H1 (cell line): ENCODE measurements at regions not wholly inside any gene's neighbourhood (a gene's known extent, or its start where the extent isn't known, plus 50 kb on each side); places are given as distances from the start of the nearest gene placed in this dataset.

Experiments used
- CTCF ChIA-PET: fragments of 300-600 bp; sonication (Branson Sonifier 250); formaldehyde crosslinking; loops from one replicate; lab custom pipeline; 2021; ENCODE audit not compliant: partially characterized antibody; lab: Charles Lee
- POLR2A ChIA-PET: fragments of 300-600 bp; sonication (Branson Sonifier 250); formaldehyde crosslinking; loops from one replicate; lab custom pipeline; 2021; ENCODE audit warnings: inconsistent platforms; ENCODE audit not compliant: partially characterized antibody; lab: Charles Lee
- DNase-seq, 2 experiments: peaks; one replicate each; pipeline versions ENCODE4 v3.0.0 to v3.0.0-alpha.2; 2010 to 2022; ENCODE audit warnings: low spot score in 2 of 2, low read depth in 1 of 2, mixed read lengths in 1 of 2
- FAIRE-seq: peaks from 2 replicates; lab custom pipeline; 2011; peaks lifted over from hg19 to GRCh38; lab: Jason Lieb, UNC
- H2AFZ ChIP-seq: 2 replicates; pipeline ENCODE4 v1.8.1; 2012; ENCODE audit warnings: low read length, inconsistent platforms
- H2AK5ac ChIP-seq: 2 replicates; pipeline ENCODE4 v1.6.1; 2013; ENCODE audit warnings: low read depth, low read length
- H2BK120ac ChIP-seq: replicated peaks from 2 replicates; pipeline ENCODE3; 2013; ENCODE audit warnings: low read depth, low read length, inconsistent platforms
- H2BK12ac ChIP-seq: 2 replicates; pipeline ENCODE4 v1.6.1; 2013; ENCODE audit warnings: low read depth, low read length
- H2BK15ac ChIP-seq: 2 replicates; pipeline ENCODE4 v1.6.1; 2013; ENCODE audit warnings: low read length
- H2BK20ac ChIP-seq: 2 replicates; pipeline ENCODE4 v1.6.1; 2013; ENCODE audit warnings: low read length
- H2BK5ac ChIP-seq: 2 replicates; pipeline ENCODE4 v1.6.1; 2013; ENCODE audit warnings: low read depth, low read length
- H3K14ac ChIP-seq: 2 replicates; pipeline ENCODE4 v1.6.1; 2013; ENCODE audit warnings: inconsistent platforms; ENCODE audit not compliant: insufficient read length
- H3K18ac ChIP-seq: 2 replicates; pipeline ENCODE4 v1.6.1; 2013; ENCODE audit warnings: low read length; ENCODE audit errors: extremely low read depth
- H3K23ac ChIP-seq: 2 replicates; pipeline ENCODE4 v1.6.1; 2013; ENCODE audit warnings: inconsistent platforms; ENCODE audit not compliant: insufficient read length
- H3K23me2 ChIP-seq: 2 replicates; pipeline ENCODE4 v1.6.1; 2013; ENCODE audit warnings: low read depth, low read length
- H3K27ac ChIP-seq: 2 replicates; pipeline ENCODE4 v1.6.1; 2011; ENCODE audit warnings: low read depth, low read length, inconsistent platforms
- H3K27me3 ChIP-seq, 4 experiments: replicated peaks in 1 of 4; 1 replicate in 1 of 4; 2 replicates in 3 of 4; pipeline versions ENCODE4 v1.6.1 to v1.8.1; 2011 to 2013; ENCODE audit warnings: low read length in 3 of 4, mild to moderate bottlenecking in 3 of 4, inconsistent platforms in 2 of 4, mixed read lengths in 2 of 4, moderate library complexity in 1 of 4; ENCODE audit not compliant: control insufficient read depth in 3 of 4, insufficient read depth in 3 of 4; ENCODE audit errors: extremely low read depth in 1 of 4
- H3K36me3 ChIP-seq, 4 experiments: 2 replicates each; pipeline versions ENCODE4 v1.6.1 to v1.8.1; 2011 to 2013; ENCODE audit warnings: mild to moderate bottlenecking in 4 of 4, low read length in 3 of 4, moderate library complexity in 2 of 4, control low read depth in 1 of 4, inconsistent platforms in 1 of 4; ENCODE audit not compliant: insufficient read depth in 4 of 4, control insufficient read depth in 2 of 4
- H3K4ac ChIP-seq: replicated peaks from 2 replicates; pipeline ENCODE3; 2013; ENCODE audit warnings: low read length, low read depth, mixed read lengths, inconsistent platforms; ENCODE audit not compliant: insufficient read length
- H3K4me1 ChIP-seq, 4 experiments: replicated peaks in 1 of 4; 1 replicate in 1 of 4; 2 replicates in 3 of 4; pipeline versions ENCODE4 v1.6.1 to v1.8.1; 2011 to 2013; ENCODE audit warnings: low read length in 3 of 4, inconsistent platforms in 2 of 4, mixed read lengths in 1 of 4; ENCODE audit not compliant: insufficient read depth in 4 of 4, control insufficient read depth in 3 of 4
- H3K4me2 ChIP-seq, 2 experiments: 2 replicates each; pipeline versions ENCODE4 v1.6.1 to v1.8.1; 2011 to 2013; ENCODE audit warnings: low read depth in 2 of 2, low read length in 2 of 2, control low read depth in 1 of 2, inconsistent platforms in 1 of 2, mild to moderate bottlenecking in 1 of 2; ENCODE audit not compliant: insufficient read depth in 1 of 2
- H3K4me3 ChIP-seq, 4 experiments: fragments of 200-600, 300-600 bp in 1 of 4; sonication (generic), shearing (Covaris generic), sonication (Bioruptor Twin) in 1 of 4; 2 replicates each; pipeline versions ENCODE4 v1.5.1 to v1.8.1; 2011 to 2016; ENCODE audit warnings: low read length in 4 of 4, low read depth in 3 of 4, control low read depth in 2 of 4, inconsistent platforms in 2 of 4, mild to moderate bottlenecking in 2 of 4, mixed read lengths in 1 of 4, moderate library complexity in 1 of 4; ENCODE audit not compliant: insufficient read depth in 2 of 4; ENCODE audit errors: extremely low read depth in 1 of 4
- H3K56ac ChIP-seq: replicated peaks from 2 replicates; pipeline ENCODE3; 2013; ENCODE audit warnings: low read depth, mild to moderate bottlenecking, mixed read lengths, low read length, inconsistent platforms; ENCODE audit not compliant: insufficient read length
- H3K79me1 ChIP-seq: 2 replicates; pipeline ENCODE4 v1.6.1; 2013; ENCODE audit warnings: low read depth, low read length, control low read depth
- H3K79me2 ChIP-seq, 2 experiments: 2 replicates each; pipeline versions ENCODE4 v1.6.1 to v1.8.1; 2012 to 2013; ENCODE audit warnings: low read length in 2 of 2, mild to moderate bottlenecking in 2 of 2, inconsistent platforms in 1 of 2; ENCODE audit not compliant: insufficient read depth in 2 of 2, control insufficient read depth in 1 of 2
- H3K9ac ChIP-seq, 4 experiments: replicated peaks in 1 of 4; 1 replicate in 1 of 4; 2 replicates in 3 of 4; pipeline versions ENCODE4 v1.6.1 to v1.8.1; 2011 to 2013; ENCODE audit warnings: low read depth in 3 of 4, low read length in 3 of 4, control low read depth in 2 of 4, mild to moderate bottlenecking in 2 of 4, moderate library complexity in 2 of 4, inconsistent platforms in 1 of 4; ENCODE audit errors: extremely low read depth in 1 of 4
- H3K9me3 ChIP-seq, 2 experiments: 2 replicates each; pipeline versions ENCODE4 v1.6.1 to v1.8.1; 2012 to 2013; ENCODE audit warnings: mild to moderate bottlenecking in 2 of 2, moderate library complexity in 2 of 2, control low read depth in 1 of 2, inconsistent platforms in 1 of 2, low read depth in 1 of 2, low read length in 1 of 2, mixed read lengths in 1 of 2; ENCODE audit not compliant: insufficient read depth in 2 of 2
- H4K20me1 ChIP-seq, 2 experiments: replicated peaks in 1 of 2; 2 replicates each; pipeline versions ENCODE3 to v1.8.1; 2011 to 2013; ENCODE audit warnings: inconsistent platforms in 2 of 2, low read length in 2 of 2, mild to moderate bottlenecking in 1 of 2; ENCODE audit not compliant: insufficient read depth in 2 of 2, control insufficient read depth in 1 of 2
- H4K5ac ChIP-seq: 2 replicates; pipeline ENCODE4 v1.6.1; 2013; ENCODE audit warnings: low read length, low read depth, mixed read lengths, inconsistent platforms; ENCODE audit not compliant: insufficient read length
- H4K8ac ChIP-seq: 2 replicates; pipeline ENCODE4 v1.8.0; 2013; ENCODE audit warnings: mild to moderate bottlenecking, moderate library complexity, low read length, inconsistent platforms; ENCODE audit not compliant: insufficient read depth; ENCODE audit errors: extremely low read depth
- H4K91ac ChIP-seq: replicated peaks from 2 replicates; pipeline ENCODE3; 2013; ENCODE audit warnings: low read length, mixed read lengths, inconsistent platforms; ENCODE audit not compliant: insufficient read length
- ASH2L ChIP-seq: fragments of 200-600, 300-600 bp; sonication (generic); IDR thresholded peaks from one replicate; pipeline ENCODE4 v1.7.1; 2017; ENCODE audit warnings: low read length
- ATF3 ChIP-seq: IDR thresholded peaks from 2 replicates; pipeline ENCODE4 v1.6.1; 2011; ENCODE audit warnings: low read depth, mild to moderate bottlenecking, low read length; ENCODE audit not compliant: insufficient read depth
- BACH1 ChIP-seq: IDR thresholded peaks from 2 replicates; pipeline ENCODE4 v1.6.1; 2012; ENCODE audit warnings: low read length, improper control_type of control experiment
- CEBPB ChIP-seq: IDR thresholded peaks from 2 replicates; pipeline ENCODE4 v1.6.1; 2012; ENCODE audit warnings: low read depth, low read length
- CREB1 ChIP-seq: IDR thresholded peaks from 2 replicates; pipeline ENCODE4 v1.6.1; 2012; ENCODE audit warnings: inconsistent platforms
- GTF2F1 ChIP-seq: IDR thresholded peaks from 2 replicates; pipeline ENCODE4 v1.6.1; 2012; ENCODE audit warnings: low read depth, low read length, improper control_type of control experiment, borderline replicate concordance
- SIN3A ChIP-seq, 2 experiments: IDR thresholded peaks in 1 of 2; conservative IDR thresholded peaks in 1 of 2; 2 replicates each; pipeline ENCODE4 v1.6.1; 2011 to 2012; ENCODE audit warnings: low read length in 2 of 2, improper control_type of control experiment in 1 of 2, low read depth in 1 of 2, mild to moderate bottlenecking in 1 of 2
- TAF1 ChIP-seq: IDR thresholded peaks from 2 replicates; pipeline ENCODE4 v1.6.1; 2011; ENCODE audit warnings: mild to moderate bottlenecking, low read depth, low read length
- TAF7 ChIP-seq: optimal IDR thresholded peaks from 2 replicates; pipeline ENCODE3; 2011; ENCODE audit warnings: low read depth, mild to moderate bottlenecking, inconsistent platforms, low read length, moderate library complexity, borderline replicate concordance
- TCF12 ChIP-seq: IDR thresholded peaks from 2 replicates; pipeline ENCODE4 v1.6.1; 2011; ENCODE audit warnings: low read depth, mild to moderate bottlenecking, low read length
- USF2 ChIP-seq: IDR thresholded peaks from 2 replicates; pipeline ENCODE4 v1.6.1; 2011; ENCODE audit warnings: low read length, improper control_type of control experiment
- WGBS, 2 experiments: shearing (Covaris generic) in 1 of 2; methylation state at CpG; one replicate each; pipeline versions ENCODE4 v1.1.6 to v1.1.7; 2013 to 2015; ENCODE audit warnings: low lambda C conversion rate in 2 of 2, mixed read lengths in 2 of 2, inconsistent platforms in 1 of 2, low coverage in 1 of 2, missing lambda C conversion rate in 1 of 2; ENCODE audit not compliant: insufficient replicate concordance in 2 of 2, insufficient coverage in 1 of 2, insufficient read length in 1 of 2; ENCODE audit errors: extremely low coverage in 1 of 2, missing lambda C conversion rate in 1 of 2; 5-methylcytosine and 5-hydroxymethylcytosine counted together

- no peak overlapping the region for H3K18ac ChIP-seq
- no peaks in the 10 kb centered on the region for H3K79me1 ChIP-seq
- no peak overlapping the region for H3K23ac ChIP-seq
- no peak overlapping the region for H3K14ac ChIP-seq
- TF ChIP-seq ATF3 (no peak), USF2 (no peak), BACH1 (no peak), CREB1 (no peak), CEBPB (no peak), ASH2L (no peak), GTF2F1 (no peak), TAF7 (no peak), TCF12 (no peak), TAF1 (no peak), SIN3A (conservative IDR thresholded peaks at IDR 0.05 in 1 of 2, IDR thresholded peaks at IDR 0.05 in 1 of 2; ENCODE audit: low read depth in 1 of 2, low read length in 2 of 2) (no peak)
- no peak overlapping the region for H2BK12ac ChIP-seq
- peaks cover 0 to 2% (median 0%) of the 10 kb centered on the region in 4 experiments; a peak in 1 of 7 replicates for H3K27me3 ChIP-seq
- H3K4me3 ChIP-seq = no peak overlapping the region
- no peak overlapping the region for H4K5ac ChIP-seq
- WGBS, 2 experiments = 95% methylated on average over 5 of the region's 5 CpGs; no CpG with 5 or more reads in 1 of the 2 experiments
- H3K4me2 ChIP-seq = no peak overlapping the region
- no peak overlapping the region for H3K56ac ChIP-seq
- FAIRE-seq (no peak), DNase-seq (no peak)
- no peak overlapping the region for H2BK20ac ChIP-seq
- H3K9me3 ChIP-seq = no peaks in the 10 kb centered on the region
- H2BK15ac ChIP-seq = no peak overlapping the region
- H4K91ac ChIP-seq = peak overlapping the region; percentile 7
- peaks cover 7 to 19% (median 11%) of the 10 kb centered on the region in 4 experiments; a peak in 6 of 7 replicates for H3K4me1 ChIP-seq
- ChIA-PET POLR2A (no interaction called here), CTCF (interaction anchor here (0.6 kb wide), 1 partner anchor 478 kb away, joined by 3 read pairs; no protein-coding TSS in a partner anchor)
- H3K27ac ChIP-seq = no peak overlapping the region
- H2AK5ac ChIP-seq = no peak overlapping the region
- peak overlapping the region; percentile 56; the same call in 1 of the 2 replicates for H2AFZ ChIP-seq
- H3K23me2 ChIP-seq = no peaks in the 10 kb centered on the region
- H2BK5ac ChIP-seq = no peak overlapping the region
- no peak overlapping the region for H2BK120ac ChIP-seq
- H4K8ac ChIP-seq = no peak overlapping the region
- no peaks in the 10 kb centered on the region for H4K20me1 ChIP-seq
- H3K79me2 ChIP-seq = no peaks in the 10 kb centered on the region
- H3K4ac ChIP-seq = no peak overlapping the region
- no peak overlapping the region for H3K9ac ChIP-seq
- no peaks in the 10 kb centered on the region for H3K36me3 ChIP-seq
Observed at GRCh38 chr5:125346316-125346715, 599.9 kb upstream of the ZNF608 start.
